ENCODE measurements at regions not wholly inside any gene's neighbourhood (a gene's known extent, or its start where the extent isn't known, plus 50 kb on each side); places are given as distances from the start of the nearest gene placed in this dataset.

DNA sequence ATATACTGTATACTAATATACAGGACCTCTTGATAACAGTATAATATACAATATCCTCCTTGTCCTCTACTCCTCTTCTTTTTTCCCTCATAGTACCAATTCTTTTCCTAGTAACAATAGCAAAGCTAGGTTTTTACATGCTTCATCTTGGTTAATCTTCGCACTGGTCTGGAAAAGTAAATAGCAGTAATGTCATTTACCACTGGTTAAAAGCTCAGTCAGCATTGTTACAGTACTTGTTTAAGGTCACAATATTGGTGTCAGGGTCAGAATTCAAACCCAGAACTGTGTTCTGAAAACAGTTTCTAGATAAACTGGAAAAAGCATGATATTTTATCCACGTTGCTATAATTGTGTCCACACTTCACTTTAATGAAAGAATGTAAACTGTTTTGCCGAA, 692.4 kb upstream of the CDH6 start (continued):
- TF ChIP-seq CBX8 (IDR thresholded peaks at IDR 0.05; ENCODE audit: borderline replicate concordance, low read depth, low read length) (no peak), CEBPB (IDR thresholded peaks at IDR 0.05; ENCODE audit: low read depth, low read length) (no peak), ASH2L (IDR thresholded peaks at IDR 0.05; ENCODE audit: low read length) (no peak)

Measured in H1 (cell line).